ENCODE measurements at regions not wholly inside any gene's neighbourhood (a gene's known extent, or its start where the extent isn't known, plus 50 kb on each side); places are given as distances from the start of the nearest gene placed in this dataset.

DNA sequence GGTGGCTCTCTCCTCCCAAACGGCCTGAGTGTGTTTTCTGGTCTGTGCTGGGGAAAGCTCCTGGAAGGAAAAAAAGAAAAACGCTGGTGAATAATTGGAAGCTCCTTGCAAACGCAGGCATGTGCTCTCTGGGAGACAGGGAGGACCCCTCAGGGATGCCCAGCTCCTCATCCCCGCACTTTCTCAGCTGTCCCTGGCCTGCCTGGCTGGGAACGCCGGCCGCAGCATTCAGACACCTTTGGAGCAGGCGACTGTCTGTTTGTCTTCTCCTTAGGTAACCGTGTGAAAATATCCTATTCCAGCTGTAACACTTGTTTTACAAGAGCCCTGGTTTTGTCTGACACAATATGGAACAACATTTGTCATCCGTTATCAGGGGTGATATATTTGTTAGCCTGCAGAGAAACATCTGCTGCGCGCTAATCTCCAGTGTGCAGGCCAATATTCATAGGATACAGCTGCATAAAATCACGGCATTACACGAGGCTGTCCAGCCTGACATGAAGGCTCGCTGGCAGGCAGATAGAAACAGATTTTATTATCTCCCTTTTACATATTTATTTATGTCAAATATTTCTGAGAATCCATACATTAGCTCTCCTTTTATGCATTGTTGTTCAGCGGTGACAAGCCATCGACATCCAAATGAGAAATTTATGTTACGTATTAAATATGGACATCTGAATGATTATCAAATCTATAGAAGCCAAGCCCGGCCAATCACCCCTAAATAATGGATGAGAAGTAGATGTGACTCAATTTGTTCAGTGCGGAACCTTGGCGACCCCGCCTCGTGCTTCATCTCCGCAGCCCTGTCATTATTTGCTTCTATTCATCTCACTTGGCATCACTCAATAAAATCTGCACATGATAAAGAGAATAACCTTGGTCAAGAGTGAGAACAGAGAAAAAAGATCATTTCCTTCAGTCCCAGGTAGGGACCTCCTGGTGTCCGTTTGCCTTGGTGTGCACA, 675.1 kb upstream of the SALL3 start:
- DNase-seq: peak; percentile 12

DNA sequence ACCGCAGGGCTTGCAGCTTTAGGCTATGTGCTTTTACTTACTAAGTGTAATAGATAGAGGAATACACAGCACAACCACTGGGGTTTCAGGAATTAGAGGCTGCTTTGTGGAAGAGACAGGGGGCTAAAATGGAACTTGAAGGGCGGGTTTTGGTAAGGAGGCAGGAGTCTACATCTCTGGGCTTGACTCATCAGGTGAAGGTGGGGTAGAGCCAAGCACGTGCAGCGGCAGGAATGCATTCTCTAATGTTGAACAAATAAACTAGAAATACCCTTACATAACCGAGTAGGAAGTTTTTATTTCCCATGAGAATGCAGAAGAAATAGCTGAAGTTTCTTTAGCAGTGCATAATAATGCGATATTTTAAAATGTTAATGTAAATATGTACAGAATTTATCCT, 673.8 kb upstream of the SALL3 start:
- no peak for DNase-seq

DNA sequence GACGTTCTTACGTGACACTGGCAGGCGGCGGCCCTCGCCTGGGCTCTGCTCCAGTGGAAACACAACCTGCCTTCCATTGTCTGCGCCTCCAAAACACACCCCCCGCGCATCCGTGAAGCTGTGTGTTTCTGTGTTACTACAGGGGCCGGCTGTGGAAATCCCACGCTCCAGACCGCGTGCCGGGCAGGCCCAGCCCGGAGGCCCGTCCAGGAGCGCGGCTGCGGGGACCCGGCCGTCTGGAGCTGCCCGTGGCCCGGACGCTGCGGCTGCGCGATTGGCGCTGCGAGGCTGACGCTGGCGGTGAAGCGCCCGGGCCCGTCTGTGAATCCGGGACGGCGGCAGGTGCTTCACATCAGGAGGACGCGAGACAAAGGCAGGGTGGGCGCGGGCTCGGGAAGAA, 670.3 kb upstream of the SALL3 start:
- no peak for DNase-seq

DNA sequence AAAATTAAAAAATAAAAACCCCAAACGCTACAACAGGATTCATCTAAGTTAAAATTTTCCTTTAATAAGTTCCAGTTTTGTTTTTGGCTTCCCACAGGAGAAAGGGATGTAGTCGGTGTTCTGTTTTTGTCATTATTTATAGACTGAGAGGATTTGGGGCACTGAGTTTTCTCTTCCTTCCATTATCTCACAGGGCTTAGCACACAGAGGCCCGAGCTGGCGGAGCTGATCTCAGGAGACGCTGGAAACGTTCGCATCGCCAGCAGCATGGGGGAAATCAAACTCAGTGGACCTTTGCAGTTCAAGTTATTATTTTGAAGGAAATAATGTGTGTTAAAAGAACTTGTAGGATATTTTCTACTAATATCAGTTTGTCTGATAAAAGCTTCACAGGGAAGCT, 669.7 kb upstream of the SALL3 start:
- DNase-seq: no peak

DNA sequence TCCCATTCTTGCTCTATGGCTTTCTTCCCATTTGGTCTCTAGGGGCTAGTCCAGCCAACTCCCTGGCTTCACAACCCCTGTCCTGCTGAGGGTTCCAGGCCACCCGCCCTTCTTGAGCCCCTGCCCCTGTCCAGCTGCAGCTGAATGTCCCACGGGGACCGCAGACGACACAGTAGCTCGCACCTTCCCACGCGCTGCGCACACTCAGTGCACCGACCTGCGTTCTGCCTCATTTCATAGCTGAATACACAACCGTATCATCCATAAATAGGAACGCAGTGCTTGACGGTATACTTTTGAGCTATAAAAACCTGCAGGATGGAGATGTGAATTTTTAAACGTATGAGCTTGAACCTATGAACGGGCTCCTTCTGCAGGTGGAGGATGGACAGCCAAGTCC, 660.4 kb upstream of the SALL3 start:
- DNase-seq: no peak

DNA sequence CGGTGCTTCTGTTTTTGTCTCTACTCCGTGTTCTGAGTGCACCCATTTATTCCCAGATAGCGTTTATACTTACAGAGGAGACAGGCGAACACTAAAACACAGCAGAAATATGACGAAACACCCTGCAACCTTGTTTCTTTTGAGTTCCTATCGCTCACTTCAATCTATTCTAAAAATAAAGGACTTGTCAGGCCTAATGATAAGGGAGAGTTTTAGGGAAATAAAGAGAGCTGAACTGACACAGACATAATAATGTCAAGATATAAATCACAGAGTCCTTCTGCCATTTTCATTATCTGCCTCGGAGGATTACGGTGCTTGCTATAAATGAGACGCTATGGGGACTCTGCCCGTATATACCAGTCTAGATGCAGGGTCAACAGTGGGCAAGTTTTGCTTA, 659.7 kb upstream of the SALL3 start:
- DNase-seq: no peak

DNA sequence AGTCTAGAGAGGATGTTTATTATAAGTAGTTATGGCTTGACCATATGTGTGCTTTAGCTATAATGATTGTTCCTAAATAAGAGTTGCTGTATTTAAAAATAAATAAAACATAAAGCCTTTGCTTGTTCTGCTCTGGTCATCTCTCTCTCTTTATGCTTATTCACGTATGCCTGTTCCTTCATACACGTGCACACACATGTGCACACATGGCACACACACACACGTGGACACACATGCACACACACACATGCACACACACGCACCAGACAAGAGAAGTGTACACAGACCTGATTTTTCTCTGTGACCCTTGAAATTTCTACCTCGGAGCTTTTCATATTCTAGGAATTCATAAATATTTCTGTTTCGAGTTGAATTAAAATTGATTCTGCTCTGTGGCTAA, 658.2 kb upstream of the SALL3 start:
- DNase-seq: no peak

DNA sequence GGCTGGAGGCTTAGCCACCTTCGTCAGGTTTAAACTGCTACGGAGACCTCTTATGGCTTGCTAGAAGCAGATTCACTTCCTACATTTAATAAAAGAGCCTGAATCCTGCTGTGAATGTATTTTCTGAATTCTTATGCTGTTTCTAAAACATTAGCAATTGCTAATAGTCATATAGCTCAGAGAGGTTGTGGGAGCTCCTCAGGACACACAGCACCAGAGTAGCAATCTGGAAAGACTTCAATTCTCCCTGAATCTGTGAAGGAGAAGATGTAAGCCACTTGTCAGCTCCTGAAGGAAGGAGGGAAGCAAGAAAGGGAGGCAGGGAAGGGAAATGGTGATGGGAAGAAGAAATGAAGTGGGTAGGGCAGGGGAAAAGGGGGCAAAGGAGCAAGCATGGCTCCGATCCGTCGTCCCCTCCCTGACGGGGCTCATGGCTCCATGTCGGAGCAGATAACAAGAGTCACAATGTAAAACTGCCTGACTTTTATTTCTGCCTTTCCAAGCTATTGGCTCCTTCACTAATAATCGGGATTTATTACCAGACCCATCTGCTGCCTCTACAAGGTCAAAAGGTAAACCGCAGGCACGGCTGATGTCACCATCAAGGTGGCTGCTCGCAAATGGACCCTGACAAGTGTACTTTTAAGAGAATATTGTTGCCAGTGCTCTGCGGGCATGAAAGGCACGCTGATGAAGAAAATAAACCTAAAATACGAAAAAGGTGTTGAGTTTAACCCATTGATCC, 656.0 kb upstream of the SALL3 start:
- DNase-seq: no peak

DNA sequence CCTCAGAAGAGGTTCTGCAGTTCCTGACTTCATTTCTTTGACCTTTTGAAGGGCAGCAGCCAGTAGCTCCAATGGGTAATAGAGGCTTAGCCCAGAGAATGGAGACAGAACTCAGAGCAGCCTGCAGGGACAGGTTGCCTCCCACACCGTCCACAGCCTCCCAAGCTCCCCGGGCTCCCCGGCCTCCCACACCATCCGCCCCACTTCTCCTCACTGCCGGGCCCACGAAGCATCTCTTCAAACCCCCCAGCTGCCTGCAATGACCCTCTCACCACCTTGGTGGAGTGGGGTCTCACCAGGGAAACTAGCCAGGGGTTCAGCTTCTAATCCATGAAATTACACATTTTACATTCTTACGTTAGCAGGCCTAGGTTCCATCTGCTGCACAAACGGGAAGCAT, 652.0 kb upstream of the SALL3 start:
- no peak for DNase-seq

DNA sequence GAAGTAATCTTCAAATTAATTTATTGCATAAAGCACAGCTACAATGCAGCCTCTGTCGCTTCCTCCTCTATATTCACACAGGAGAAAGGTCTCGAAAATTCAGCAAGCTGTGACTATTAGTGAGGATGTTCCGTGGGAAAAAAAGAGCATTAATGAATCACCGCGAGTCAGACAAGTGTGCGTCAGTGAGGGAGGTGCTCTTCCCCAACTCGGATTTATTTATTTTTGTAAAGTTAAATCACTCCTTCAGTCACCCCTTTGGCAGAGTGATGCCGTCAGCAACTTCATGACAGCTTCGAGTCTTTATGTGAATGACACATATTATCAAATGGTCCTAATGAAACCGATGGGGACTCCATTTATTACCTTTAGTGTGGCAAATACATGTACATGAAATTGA, 648.9 kb upstream of the SALL3 start:
- DNase-seq: no peak

DNA sequence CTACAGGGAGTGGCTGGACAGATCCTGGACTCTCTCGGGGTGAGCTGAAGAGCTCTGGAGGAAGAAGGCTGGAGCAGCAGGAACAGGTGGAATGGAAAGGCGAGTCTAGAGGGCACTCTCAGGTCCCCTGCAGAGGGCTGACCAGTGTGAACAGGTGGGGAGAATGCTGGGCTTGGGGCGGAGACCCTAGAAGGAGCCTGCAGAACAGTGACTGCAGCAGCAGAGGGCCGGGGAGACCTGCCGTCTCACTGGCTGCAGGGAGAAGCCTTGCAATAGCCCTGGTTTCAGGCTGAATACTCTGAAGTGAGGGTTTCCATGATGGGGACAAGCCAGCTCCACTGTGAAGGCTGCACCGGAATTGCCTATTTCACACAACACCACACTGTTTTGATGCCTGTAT, 626.7 kb upstream of the SALL3 start:
- no peak for DNase-seq

DNA sequence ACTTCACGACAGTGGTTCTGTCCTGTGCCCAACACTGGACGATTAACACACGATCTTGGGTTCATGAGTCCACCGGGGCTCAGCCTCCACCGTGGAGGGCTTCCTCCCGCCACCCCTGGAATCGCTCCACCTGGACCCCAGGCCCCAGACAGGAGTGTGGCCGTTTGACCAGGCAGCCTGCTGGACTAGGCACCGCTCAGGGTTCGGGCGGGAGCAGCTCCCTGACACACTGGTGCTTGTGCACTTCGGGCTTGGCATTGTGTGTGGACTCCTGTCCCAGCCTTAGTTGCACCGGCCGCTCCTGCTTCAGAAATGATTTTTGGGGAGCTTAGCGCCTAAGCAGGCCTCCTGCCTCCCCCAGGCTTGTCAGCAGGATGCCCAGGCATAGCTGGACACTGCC, 617.4 kb upstream of the SALL3 start:
- no peak for DNase-seq

DNA sequence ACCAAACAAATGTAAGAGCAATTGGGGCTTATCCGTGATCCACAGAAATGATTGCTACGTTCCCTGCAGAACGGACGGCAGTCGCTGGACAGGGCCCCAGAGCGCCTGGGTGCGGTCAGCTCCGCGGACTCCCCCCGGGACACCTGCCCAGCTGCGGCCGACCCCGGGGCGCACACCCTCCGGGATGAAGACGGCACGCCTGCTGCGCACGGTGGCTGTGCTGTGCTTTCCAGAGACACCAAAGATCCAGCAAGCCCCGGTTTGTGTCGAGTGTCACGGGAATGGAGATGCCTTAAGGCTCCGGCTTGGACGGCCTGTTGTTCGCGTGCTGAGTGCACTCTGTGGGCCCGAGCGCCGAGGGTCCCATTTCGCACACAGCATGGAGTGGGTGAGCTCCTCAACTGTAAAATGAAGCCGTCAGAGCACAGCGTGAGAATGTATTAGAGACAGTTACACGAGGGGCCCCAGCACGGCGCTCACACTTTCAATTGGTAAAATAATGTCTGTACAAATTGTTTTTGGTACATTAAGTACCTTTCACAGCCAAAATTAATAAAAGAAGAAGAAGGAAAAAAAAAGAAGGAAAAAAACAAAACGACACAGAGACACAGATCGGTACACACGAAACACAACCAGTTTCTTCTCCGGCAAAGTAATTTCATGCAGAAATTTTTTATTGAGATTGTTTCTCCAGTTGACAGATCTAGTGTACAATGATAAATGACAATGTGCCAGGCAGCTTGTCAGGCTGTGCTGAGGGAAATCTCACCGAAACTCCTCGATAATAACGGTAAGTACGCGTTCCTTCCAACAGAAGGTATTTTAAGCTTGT, 615.8 kb upstream of the SALL3 start:
- DNase-seq: no peak

DNA sequence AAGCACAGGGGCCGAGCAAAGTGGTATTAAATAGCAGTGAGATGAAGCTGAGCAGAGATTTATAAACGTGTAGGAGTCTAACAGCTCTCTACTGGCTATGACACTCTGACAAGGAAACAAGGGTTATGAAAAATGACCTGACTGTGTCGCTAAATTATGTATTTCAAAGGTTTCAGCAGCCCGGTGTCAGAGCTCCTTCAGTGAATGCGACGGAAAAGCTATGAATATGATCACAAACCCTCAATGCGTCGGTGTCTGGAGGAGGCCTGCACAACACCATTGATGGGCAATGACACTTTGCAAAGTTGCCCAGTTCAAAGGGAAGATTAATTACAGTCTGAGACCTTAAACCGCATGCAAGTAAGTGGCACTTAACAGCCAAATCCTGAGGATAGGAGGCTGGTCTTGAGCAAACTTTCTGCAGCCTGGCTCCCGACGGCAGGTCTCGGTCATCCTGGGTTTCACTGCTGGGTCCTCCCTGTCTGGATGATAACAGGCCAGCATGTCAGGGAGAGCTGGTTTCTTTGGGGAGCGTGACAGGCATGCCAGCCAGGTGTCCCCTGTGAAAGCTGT, 615.1 kb upstream of the SALL3 start:
- no peak for DNase-seq

DNA sequence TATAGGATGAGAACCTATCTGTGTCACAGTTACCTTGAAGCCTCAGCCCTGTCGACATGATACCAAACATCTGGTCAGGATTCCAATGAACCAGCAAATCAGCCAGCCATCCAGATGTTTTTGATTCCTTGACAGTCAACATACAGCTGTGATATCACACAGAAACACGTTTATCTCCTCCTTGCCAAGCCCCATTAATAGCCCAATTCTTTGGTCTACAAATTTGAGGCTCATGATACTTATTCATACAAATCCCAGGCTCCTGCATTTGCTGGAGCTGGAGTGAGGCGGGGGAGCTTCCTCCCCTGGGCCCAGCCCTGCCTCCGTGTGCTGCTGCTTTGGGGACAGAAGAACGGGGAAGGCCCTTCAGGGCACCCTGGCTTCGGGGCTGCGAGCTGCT, 611.6 kb upstream of the SALL3 start:
- DNase-seq: no peak

DNA sequence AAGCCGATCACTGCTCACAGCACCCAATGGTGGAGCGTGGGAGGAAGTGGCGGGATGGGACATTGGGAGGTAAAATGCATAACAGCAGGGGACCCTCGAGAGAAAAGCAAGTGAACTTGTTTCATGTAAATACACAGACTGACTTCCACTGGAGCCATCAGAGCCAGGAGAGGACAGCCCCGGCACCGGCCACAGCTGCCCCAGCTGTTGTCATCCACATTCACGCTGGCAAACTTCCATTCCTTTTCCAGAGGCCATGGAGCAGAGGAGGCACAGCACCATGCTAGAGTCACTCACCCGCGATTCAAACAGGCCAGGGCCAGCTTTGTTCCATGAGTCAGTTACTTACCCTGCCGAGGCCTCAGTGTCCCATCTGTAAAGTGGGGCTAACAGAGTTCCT, 610.9 kb upstream of the SALL3 start:
- no peak for DNase-seq

DNA sequence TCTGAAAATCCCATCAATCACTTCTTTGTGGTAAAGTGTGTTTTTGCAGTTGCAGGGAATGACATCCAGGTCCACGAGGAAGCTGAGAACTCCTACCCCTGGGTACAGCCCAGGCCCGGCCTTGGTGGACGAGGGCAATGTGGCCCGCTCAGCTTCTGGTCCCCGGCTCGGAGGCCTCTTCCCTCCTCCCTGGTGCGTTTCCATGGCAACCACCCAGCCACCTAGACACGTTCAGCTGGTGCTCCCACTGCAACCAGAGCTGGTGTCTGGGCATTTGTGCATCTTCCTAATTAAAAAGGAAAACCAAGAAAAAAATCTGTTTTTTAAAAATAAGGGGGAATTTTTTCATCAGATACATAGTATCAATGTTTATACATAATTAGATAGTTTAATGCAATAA, 603.6 kb upstream of the SALL3 start:
- DNase-seq: no peak

DNA sequence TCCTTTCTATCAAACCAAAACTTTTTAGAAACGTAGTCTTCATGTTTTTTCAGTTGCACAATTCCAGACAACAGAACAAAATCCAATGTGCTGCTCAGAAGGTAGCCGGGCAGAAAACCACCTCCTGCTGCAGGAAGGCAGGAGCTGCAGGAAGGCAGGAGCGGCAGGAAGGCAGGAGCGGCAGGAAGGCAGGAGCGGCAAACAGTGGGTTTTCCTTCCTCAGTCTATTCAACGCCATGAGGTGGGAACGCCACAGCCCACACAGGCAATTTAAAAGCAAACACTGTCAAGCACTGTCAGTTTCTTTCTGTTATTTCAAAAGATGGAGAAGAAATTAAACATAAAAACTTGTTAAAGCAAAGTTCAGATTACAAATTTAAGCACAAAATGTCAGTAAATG, 601.2 kb upstream of the SALL3 start:
- no peak for DNase-seq

DNA sequence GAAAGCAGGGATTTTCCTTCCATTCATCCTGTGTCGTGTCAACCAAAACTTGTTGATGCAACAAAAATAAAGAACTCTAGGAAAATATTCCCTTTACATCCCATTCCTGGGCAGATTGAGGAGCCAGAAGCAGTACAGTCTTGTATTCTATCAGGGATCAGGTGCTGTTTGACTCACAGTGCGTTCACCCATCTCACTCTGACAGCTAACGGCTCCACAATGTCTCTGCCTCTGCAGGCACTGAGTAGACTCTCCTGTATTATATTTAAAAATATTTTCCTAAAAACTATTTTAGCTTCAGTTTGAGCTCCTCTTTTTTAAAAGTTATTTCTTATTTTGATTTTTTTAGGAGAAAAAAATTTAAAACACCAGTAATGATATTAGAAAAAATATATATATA, 600.6 kb upstream of the SALL3 start:
- no peak for DNase-seq

DNA sequence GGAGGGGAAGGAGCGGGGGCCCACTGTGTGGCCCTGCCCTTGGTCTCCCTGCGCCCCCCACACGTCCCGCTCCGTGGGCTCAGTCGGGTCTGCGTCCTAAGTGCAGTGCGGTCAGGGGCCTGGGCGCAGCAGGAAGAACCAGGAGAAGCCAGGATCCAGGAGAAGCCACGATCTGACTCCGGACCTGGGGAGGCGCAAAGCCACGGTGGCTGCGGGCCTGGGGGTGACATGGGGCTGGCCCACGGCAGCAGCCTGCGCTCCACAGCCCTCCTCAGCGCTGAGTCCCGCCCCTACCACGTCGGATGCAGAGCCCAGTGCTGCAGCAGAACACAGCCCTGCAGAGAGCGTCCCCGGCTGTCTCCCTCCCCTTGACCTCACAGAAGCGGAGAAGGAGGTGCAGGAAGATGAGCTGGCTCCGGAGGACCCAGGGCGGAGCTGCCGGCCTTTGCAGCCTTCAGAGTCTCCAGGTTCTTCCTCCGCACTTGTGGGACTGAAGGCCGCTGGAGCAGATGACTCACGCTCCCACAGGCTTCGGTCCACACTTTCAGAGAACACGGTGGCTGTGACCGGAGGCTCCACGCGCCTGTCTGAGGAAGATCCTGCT, 589.2 kb upstream of the SALL3 start:
- DNase-seq: no peak

DNA sequence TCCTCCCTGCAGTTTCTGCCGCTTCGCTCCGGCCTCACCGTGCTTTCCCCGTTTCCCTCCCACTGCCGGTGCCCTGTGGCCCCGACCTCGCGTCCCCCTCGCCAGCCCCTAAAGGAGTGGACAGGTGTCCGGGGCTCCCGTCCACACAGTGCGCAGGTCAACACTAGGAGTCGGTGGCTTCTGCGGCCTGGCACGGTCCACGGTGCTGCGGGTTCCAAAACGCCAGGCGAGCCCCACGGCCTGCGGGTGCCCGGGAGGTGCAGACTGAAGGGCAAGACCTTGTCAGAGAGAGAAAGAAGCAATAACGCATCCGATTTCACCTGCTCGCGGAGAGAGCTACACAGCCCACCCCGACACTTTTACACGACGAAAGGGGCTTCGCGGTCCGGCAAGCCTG, 588.7 kb upstream of the SALL3 start:
- DNase-seq: no peak

DNA sequence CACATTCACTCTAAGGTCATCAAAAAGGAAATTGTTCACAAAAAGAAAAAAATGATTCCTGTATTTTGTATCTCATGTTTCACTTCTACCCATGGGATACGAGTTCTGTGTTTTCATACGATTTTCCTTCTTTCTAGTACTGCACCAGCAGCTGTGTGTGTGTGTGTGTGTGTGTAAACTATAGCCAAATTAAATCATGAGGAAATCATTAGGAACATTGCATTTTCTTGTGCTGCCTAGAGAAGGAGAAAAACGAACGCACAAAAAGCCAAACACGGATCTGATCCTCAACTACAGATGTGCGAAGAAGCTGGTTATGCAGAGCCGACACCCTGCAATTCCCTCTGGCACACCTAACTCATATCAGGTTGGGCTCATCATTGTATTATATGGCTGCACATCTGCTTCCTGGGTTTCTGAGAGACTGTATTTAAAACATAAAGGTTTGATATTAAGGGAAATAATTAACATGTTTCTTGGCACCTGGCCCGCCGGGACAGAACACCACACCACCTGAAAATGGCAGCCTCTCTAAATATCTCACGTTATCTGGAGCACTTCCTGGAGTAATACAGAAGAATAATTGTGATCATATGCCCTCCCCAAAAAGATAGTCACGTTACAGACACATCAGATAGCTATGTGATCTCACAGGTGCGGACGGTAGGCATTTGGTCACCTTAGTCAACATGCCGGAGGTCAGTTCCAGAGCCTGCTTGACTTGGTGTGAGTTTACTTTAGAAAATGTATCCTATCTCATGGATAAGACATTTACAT, 586.3 kb upstream of the SALL3 start:
- DNase-seq: no peak

Measured in NCI-H510A (cell line).